ENCODE measurements at regions not wholly inside any gene's neighbourhood (a gene's known extent, or its start where the extent isn't known, plus 50 kb on each side); places are given as distances from the start of the nearest gene placed in this dataset.

DNA sequence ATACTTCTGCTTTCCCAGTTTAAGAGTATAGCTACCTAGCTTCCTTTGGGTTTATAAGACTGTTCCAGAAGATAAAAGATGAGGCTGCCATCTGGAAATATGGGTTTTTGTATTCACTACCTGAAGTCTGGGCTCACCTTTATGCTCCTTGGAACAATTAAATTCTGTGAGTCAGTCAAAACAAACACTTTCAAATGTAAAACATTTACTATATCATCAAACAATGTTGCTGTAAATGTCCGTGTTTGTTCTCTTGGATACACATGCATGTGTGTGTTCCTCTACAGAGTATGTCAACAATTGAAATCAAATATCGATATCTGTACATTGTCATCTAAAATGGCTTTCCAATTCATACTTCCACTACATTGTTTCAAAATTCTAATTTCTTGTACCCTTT is 525.6 kb downstream of the MDFIC start:
- TF ChIP-seq, protein P1, sequence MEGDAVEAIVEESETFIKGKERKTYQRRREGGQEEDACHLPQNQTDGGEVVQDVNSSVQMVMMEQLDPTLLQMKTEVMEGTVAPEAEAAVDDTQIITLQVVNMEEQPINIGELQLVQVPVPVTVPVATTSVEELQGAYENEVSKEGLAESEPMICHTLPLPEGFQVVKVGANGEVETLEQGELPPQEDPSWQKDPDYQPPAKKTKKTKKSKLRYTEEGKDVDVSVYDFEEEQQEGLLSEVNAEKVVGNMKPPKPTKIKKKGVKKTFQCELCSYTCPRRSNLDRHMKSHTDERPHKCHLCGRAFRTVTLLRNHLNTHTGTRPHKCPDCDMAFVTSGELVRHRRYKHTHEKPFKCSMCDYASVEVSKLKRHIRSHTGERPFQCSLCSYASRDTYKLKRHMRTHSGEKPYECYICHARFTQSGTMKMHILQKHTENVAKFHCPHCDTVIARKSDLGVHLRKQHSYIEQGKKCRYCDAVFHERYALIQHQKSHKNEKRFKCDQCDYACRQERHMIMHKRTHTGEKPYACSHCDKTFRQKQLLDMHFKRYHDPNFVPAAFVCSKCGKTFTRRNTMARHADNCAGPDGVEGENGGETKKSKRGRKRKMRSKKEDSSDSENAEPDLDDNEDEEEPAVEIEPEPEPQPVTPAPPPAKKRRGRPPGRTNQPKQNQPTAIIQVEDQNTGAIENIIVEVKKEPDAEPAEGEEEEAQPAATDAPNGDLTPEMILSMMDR (IDR thresholded peaks at IDR 0.05; ENCODE audit: low read length): no peak
- TF ChIP-seq EZH2 (IDR thresholded peaks at IDR 0.05; ENCODE audit: borderline replicate concordance, low read length): no peak

All from OCI-LY1 (cell line).